OCI-LY1 (cell line): ENCODE measurements at regions not wholly inside any gene's neighbourhood (a gene's known extent, or its start where the extent isn't known, plus 50 kb on each side); places are given as distances from the start of the nearest gene placed in this dataset.

Source experiments
- EZH2 ChIP-seq: fragments of 200-600 bp; sonication (generic), shearing (Covaris generic); IDR thresholded peaks from 2 replicates; pipeline ENCODE4 v1.8.0; 2017; ENCODE audit warnings: borderline replicate concordance, mixed run types, mild to moderate bottlenecking, antibody characterized with exemption, low read length, moderate library complexity, mixed read lengths
- TF ChIP-seq, protein P1 (sequence below): fragments of 200-600 bp; sonication (generic), shearing (Covaris generic); IDR thresholded peaks from 2 replicates; pipeline ENCODE4 v1.5.1; 2017; ENCODE audit warnings: mild to moderate bottlenecking, antibody characterized with exemption, low read length, moderate library complexity, mixed read lengths

DNA sequence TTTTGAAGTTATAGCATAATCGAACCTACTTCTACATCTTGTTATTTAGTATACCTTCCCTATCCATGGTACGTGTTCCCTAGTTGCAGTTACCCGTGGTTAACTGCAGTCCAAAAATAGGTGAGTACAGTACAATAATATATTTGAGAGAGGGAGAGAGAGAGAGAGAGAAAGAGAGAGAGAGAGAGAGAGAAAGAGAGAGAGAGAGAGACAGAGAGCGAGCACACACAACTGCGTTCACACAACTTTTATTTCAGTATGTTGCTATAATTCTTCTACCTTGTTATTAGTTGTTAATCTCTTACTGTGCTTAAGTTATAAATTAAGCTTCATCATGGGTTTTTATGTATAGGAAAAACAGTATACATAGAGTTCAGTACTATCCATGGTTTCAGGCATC lies 928.1 kb downstream of the TUSC7 start:
- TF ChIP-seq, protein P1, sequence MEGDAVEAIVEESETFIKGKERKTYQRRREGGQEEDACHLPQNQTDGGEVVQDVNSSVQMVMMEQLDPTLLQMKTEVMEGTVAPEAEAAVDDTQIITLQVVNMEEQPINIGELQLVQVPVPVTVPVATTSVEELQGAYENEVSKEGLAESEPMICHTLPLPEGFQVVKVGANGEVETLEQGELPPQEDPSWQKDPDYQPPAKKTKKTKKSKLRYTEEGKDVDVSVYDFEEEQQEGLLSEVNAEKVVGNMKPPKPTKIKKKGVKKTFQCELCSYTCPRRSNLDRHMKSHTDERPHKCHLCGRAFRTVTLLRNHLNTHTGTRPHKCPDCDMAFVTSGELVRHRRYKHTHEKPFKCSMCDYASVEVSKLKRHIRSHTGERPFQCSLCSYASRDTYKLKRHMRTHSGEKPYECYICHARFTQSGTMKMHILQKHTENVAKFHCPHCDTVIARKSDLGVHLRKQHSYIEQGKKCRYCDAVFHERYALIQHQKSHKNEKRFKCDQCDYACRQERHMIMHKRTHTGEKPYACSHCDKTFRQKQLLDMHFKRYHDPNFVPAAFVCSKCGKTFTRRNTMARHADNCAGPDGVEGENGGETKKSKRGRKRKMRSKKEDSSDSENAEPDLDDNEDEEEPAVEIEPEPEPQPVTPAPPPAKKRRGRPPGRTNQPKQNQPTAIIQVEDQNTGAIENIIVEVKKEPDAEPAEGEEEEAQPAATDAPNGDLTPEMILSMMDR, result no peak
- no peak for TF ChIP-seq EZH2
